ENCODE measurements at regions not wholly inside any gene's neighbourhood (a gene's known extent, or its start where the extent isn't known, plus 50 kb on each side); places are given as distances from the start of the nearest gene placed in this dataset.

DNA sequence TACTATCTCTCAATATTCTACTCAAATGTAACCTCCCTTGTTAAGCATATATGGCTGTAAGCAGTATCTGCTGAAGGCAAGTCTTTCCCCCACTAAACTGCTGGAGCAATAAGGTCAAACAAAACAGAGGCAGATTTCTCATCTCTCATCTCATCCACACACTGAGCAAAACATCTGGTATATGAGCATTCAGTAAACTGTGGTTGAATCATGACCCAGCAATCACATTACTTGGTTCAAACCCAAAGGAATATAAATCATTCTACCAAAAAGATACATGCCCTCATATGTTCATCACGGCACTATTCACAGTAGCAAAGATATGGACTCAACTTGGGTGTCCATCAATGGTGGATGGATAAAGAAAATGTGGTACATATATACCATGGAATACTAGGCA, 344.4 kb downstream of the SUCLA2 start:
- H3K36me3 Mint-ChIP-seq (ENCODE audit: insufficient read depth in 1 of 3, low read depth in 3 of 3) = no peaks in the 10 kb centered on the region; a peak in 1 of 7 replicates
- Histone ChIP-seq H3K4ac (ENCODE audit: low read depth, low read length) (no peak overlapping the region), H3K9me3 (ENCODE audit: control insufficient read depth, low read depth, low read length) (no peaks in the 10 kb centered on the region), H3K56ac (ENCODE audit: insufficient read length, low read depth, low read length) (no peak overlapping the region), H3K4me1 (ENCODE audit: insufficient read depth, low read length) (no peaks in the 10 kb centered on the region), H3K9ac (ENCODE audit: extremely low read depth, insufficient read length, low read length) (no peak overlapping the region), H3K27me3 (ENCODE audit: insufficient read depth, low read length) (no peaks in the 10 kb centered on the region), H2BK20ac (ENCODE audit: low read depth, low read length, poor library complexity, severe bottlenecking) (no peak overlapping the region), H4K8ac (replicated peaks; ENCODE audit: insufficient read length, low read depth, low read length) (no peak overlapping the region), H4K91ac (ENCODE audit: insufficient read length, low read depth, low read length) (no peak overlapping the region), H2BK12ac (ENCODE audit: insufficient read length, low read depth, low read length) (no peak overlapping the region), H2AK5ac (ENCODE audit: insufficient read length, low read length) (no peak overlapping the region), H2BK120ac (ENCODE audit: low read depth, low read length, poor library complexity, severe bottlenecking) (no peak overlapping the region), H4K5ac (ENCODE audit: insufficient read length, low read depth, low read length) (no peak overlapping the region), H3K79me2 (ENCODE audit: insufficient read depth, low read length) (no peaks in the 10 kb centered on the region), H4K20me1 (ENCODE audit: control insufficient read depth, insufficient read depth, insufficient read length) (no peaks in the 10 kb centered on the region), H3K23me2 (ENCODE audit: insufficient read length, low read depth, low read length, poor library complexity, severe bottlenecking) (no peaks in the 10 kb centered on the region), H2AFZ (ENCODE audit: low read length) (no peak overlapping the region), H3K27ac (ENCODE audit: insufficient read length, low read depth, low read length) (no peak overlapping the region), H3K4me2 (ENCODE audit: insufficient read depth, insufficient read length, low read length) (no peak overlapping the region), H3K79me1 (ENCODE audit: insufficient read depth, low read depth, low read length, poor library complexity, severe bottlenecking) (no peaks in the 10 kb centered on the region), H3T11ph (ENCODE audit: low read length) (no peak overlapping the region), H2BK15ac (ENCODE audit: low read depth, low read length) (no peak overlapping the region), H3K23ac (ENCODE audit: insufficient read length, low read depth, low read length) (no peak overlapping the region), H3K14ac (ENCODE audit: insufficient read depth, low read length) (no peak overlapping the region), H2BK5ac (ENCODE audit: insufficient read length, low read length) (no peak overlapping the region), H3K18ac (ENCODE audit: insufficient read length, low read depth, low read length) (no peak overlapping the region)
- no peak for DNase-seq
- no peaks in the 10 kb centered on the region for H3K27me3 Mint-ChIP-seq (ENCODE audit: low read depth)
- WGBS (ENCODE audit: extremely low coverage, insufficient read length, low lambda C conversion rate) = no CpG with 5 or more reads among the region's 1 CpG
- peaks cover 0 to 5% of the 10 kb centered on the region in 2 experiments; a peak in 3 of 5 replicates for H3K9me3 Mint-ChIP-seq
- TF ChIP-seq, protein P1, sequence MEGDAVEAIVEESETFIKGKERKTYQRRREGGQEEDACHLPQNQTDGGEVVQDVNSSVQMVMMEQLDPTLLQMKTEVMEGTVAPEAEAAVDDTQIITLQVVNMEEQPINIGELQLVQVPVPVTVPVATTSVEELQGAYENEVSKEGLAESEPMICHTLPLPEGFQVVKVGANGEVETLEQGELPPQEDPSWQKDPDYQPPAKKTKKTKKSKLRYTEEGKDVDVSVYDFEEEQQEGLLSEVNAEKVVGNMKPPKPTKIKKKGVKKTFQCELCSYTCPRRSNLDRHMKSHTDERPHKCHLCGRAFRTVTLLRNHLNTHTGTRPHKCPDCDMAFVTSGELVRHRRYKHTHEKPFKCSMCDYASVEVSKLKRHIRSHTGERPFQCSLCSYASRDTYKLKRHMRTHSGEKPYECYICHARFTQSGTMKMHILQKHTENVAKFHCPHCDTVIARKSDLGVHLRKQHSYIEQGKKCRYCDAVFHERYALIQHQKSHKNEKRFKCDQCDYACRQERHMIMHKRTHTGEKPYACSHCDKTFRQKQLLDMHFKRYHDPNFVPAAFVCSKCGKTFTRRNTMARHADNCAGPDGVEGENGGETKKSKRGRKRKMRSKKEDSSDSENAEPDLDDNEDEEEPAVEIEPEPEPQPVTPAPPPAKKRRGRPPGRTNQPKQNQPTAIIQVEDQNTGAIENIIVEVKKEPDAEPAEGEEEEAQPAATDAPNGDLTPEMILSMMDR (conservative IDR thresholded peaks at IDR 0.05) = no peak
- H3K27ac Mint-ChIP-seq = no peak overlapping the region
- no peaks in the 10 kb centered on the region for H3K4me1 Mint-ChIP-seq
- H3K4me3 Mint-ChIP-seq = no peak overlapping the region

Data from H9 (cell line).